Bronchial epithelial cell (primary cell): ENCODE measurements at regions not wholly inside any gene's neighbourhood (a gene's known extent, or its start where the extent isn't known, plus 50 kb on each side); places are given as distances from the start of the nearest gene placed in this dataset.

Source experiments
- DNase-seq: peaks from one replicate; pipeline ENCODE4 v3.0.0-alpha.2; 2010; ENCODE audit warnings: low read depth
- FAIRE-seq: peaks from 2 replicates; lab custom pipeline; 2011; peaks lifted over from hg19 to GRCh38; lab: Jason Lieb, UNC
- H3K27me3 ChIP-seq: 2 replicates; pipeline ENCODE4 v1.5.1; 2011; ENCODE audit warnings: low read length; ENCODE audit not compliant: control insufficient read depth, insufficient read depth
- H3K36me3 ChIP-seq: 2 replicates; pipeline ENCODE4 v1.5.1; 2011; ENCODE audit warnings: low read length; ENCODE audit not compliant: control insufficient read depth, insufficient read depth
- H3K4me3 ChIP-seq: 2 replicates; pipeline ENCODE4 v1.5.1; 2011; ENCODE audit warnings: mild to moderate bottlenecking, low read depth, low read length, control low read depth
- TF ChIP-seq, protein P1 (sequence below): IDR thresholded peaks from 2 replicates; pipeline ENCODE4 v1.5.1; 2011; ENCODE audit warnings: mild to moderate bottlenecking, moderate library complexity, low read length, control low read depth, inconsistent platforms; ENCODE audit not compliant: insufficient read depth, severe bottlenecking

DNA sequence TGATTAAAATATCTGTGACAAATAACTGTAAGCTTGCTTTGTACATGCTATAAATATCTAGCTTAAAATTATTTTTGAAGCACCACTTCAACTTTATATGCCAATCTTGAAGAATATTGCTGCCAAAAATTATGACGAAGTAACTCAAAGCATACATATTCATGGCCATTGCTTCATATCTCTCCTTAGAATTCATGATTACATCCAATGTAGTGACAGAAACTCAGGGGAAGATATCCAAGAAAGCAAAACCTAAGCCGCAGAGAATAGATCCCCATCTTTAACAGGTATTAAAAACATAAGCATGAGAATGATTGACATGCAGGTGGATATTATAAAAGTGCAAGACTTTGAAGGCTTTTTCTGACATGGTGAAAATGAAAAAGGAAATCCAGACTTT, 100.8 kb upstream of the PLPPR1 start:
- DNase-seq (no peak), FAIRE-seq (no peak)
- H3K27me3 ChIP-seq, result no peaks in the 10 kb centered on the region

DNA sequence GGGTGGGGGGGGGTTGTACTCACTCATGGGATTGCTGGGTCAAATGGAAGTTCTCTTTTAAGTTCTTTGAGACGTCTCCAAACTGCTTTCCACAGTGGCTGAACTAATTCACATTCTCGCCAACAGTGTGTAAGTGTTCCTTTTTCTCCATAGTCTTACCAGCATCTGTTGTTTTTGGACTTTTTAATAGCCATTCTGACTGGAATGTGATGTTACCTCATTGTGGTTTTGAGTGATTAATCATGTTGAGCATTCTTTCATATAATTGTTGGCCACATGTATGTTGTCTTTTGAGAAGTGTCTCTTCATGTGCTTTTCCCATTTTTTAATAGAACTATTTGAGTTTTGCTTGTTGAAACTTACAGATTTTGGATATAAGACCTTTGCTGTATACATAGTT, 94.9 kb upstream of the PLPPR1 start:
- no peak overlapping the region for H3K4me3 ChIP-seq
- FAIRE-seq, result no peak
- DNase-seq, result peak; percentile 41

More for the DNA sequence above, 100.8 kb upstream of the PLPPR1 start:
- Histone ChIP-seq H3K36me3 (no peaks in the 10 kb centered on the region), H3K4me3 (no peak overlapping the region)
- TF ChIP-seq, protein P1, sequence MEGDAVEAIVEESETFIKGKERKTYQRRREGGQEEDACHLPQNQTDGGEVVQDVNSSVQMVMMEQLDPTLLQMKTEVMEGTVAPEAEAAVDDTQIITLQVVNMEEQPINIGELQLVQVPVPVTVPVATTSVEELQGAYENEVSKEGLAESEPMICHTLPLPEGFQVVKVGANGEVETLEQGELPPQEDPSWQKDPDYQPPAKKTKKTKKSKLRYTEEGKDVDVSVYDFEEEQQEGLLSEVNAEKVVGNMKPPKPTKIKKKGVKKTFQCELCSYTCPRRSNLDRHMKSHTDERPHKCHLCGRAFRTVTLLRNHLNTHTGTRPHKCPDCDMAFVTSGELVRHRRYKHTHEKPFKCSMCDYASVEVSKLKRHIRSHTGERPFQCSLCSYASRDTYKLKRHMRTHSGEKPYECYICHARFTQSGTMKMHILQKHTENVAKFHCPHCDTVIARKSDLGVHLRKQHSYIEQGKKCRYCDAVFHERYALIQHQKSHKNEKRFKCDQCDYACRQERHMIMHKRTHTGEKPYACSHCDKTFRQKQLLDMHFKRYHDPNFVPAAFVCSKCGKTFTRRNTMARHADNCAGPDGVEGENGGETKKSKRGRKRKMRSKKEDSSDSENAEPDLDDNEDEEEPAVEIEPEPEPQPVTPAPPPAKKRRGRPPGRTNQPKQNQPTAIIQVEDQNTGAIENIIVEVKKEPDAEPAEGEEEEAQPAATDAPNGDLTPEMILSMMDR, result no peak

DNA sequence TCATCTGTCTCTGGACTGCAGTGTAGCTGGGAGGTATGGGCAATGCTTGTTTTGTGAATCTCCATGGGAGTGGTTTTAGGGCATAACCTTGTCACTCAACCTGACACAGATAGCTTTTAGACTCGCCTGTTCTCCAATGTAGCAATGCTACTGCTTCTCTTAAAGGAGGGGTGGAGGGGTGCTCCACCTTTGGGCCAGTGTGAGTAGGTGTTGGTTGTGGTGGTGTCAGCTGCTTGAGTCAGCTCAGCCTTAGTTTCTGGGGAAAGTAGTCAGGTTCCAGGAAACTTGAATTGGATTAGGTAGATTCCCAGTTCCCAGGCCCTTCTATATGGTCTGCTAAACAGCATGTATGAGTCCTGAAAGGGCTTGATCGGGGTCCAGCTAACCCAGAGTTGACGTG, 91.1 kb upstream of the PLPPR1 start:
- H3K36me3 ChIP-seq, result no peaks in the 10 kb centered on the region

More for the DNA sequence above, 94.9 kb upstream of the PLPPR1 start:
- TF ChIP-seq, protein P1, result no peak
- Histone ChIP-seq H3K36me3 (no peaks in the 10 kb centered on the region), H3K27me3 (no peaks in the 10 kb centered on the region)

DNA sequence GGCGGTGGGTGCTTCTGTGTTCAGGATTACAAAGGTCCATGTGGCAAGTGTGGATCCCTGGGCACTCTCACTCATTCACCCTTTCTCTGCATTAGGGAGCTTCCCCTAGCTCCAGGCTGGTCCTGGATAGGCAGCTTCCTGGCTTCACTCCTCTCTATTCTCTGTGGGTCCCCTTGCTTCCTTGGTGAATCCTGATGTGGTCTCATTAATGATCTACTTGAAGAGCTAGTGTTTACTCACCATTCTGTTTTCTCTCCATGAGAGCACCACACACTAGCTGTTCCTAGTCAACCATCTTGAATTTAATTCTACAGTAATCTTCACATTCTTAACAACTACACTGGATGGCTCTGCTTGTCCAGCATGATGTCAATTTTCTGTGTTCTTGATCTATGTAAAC, 90.0 kb upstream of the PLPPR1 start:
- Histone ChIP-seq H3K36me3 (no peaks in the 10 kb centered on the region), H3K4me3 (no peak overlapping the region), H3K27me3 (no peaks in the 10 kb centered on the region)
- DNase-seq (no peak), FAIRE-seq (no peak)
- TF ChIP-seq, protein P1, result no peak

More for the DNA sequence above, 91.1 kb upstream of the PLPPR1 start:
- FAIRE-seq (no peak), DNase-seq (no peak)
- TF ChIP-seq, protein P1, result no peak
- Histone ChIP-seq H3K27me3 (no peaks in the 10 kb centered on the region), H3K4me3 (no peak overlapping the region)

DNA sequence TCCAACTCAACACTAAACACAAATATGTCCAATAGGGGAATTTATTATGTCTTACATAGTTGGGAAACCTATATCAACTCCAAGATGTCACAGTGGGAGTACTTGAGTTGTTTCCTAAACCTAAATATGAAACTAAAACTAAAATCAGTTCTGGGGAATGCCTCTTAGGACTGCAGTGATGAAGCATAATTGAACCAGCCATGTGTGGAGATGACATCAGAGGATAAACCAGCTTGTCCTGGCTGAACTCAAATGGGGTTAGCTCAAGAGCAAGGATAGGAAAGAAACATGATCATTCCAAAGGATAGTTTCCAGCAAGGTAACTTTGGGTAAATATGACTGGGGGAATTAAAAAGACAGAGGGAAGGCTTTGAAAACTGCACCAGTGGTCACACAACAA, 88.9 kb upstream of the PLPPR1 start:
- TF ChIP-seq, protein P1, result no peak
- Histone ChIP-seq H3K4me3 (no peak overlapping the region), H3K27me3 (no peaks in the 10 kb centered on the region), H3K36me3 (no peaks in the 10 kb centered on the region)
- FAIRE-seq, result no peak
- no peak for DNase-seq

DNA sequence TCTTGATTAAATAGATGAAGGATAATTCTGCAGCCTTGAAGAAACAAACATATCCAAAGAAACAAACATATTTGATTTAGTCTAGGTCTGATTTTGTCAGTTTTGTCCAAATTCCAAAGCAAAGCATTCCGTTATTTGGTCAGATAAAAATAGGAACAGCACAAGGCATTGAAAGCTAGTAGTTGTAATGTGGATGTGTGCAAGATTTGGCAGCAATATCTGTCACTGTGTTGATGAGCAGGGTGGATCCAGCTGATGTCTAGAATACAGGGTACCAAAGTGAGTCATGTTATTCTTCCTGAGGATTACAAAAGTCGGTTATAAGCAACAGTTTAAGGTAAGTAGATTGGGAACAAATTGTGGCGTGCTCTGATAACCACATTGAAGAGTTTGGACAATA, 69.3 kb upstream of the PLPPR1 start:
- H3K4me3 ChIP-seq, result no peak overlapping the region
- DNase-seq, result no peak
- no peaks in the 10 kb centered on the region for H3K36me3 ChIP-seq
- FAIRE-seq, result no peak
- TF ChIP-seq, protein P1, result no peak
- H3K27me3 ChIP-seq, result no peaks in the 10 kb centered on the region
